PC-3 (cell line): ENCODE measurements at regions not wholly inside any gene's neighbourhood (a gene's known extent, or its start where the extent isn't known, plus 50 kb on each side); places are given as distances from the start of the nearest gene placed in this dataset.

Source experiments
- CTCF ChIP-seq: fragments of 300-600 bp; sonication (generic); conservative IDR thresholded peaks from 2 replicates; pipeline ENCODE4 v1.5.1; 2017; ENCODE audit warnings: antibody characterized with exemption, low read depth, mild to moderate bottlenecking, low read length
- EZH2 ChIP-seq: fragments of 300-600 bp; sonication (generic); IDR thresholded peaks from one replicate; pipeline ENCODE4 v1.6.1; 2017; ENCODE audit warnings: antibody characterized with exemption, mild to moderate bottlenecking, low read length; ENCODE audit not compliant: unreplicated experiment
- EZH2phosphoT487 ChIP-seq: fragments of 300-600 bp; sonication (generic); IDR thresholded peaks from 2 replicates; pipeline ENCODE4 v1.6.1; 2018; ENCODE audit warnings: mild to moderate bottlenecking, antibody characterized with exemption, low read length, borderline replicate concordance

DNA sequence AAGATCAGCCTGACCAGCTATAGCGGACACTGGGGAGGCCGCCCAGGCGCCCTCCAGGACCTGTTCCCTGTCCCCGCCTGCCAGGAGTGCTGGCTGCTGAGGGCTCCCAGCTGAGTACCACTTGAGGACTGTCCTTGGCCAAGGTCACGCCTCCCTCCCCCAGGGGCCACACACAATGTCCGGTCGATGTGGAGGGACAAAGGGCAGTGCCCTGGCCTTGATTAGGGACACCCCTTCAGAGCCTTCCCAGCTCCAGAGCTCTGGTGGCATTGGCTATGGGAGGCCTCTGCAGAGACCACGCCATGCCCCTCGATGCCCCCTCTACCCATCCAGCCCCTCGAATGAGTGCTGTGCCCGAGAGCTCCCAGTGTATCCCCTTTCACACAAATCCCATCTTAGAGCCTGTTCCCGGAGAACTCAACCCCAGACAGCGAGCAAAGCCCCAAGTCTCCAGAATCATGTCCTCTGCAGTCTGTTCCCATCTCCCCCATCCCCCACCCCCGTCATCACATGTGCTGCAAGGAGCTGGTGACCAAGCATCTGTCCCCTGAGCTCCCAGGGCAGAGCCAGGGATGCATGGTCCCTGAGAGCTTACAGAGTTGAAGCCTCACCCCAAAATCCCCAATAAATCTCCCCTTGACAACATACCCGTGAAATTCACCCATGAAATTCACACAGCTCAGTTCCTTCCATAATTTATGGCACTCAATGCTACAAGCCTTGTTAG, 158.9 kb downstream of the NUP210 start:
- no peak for TF ChIP-seq CTCF
- TF ChIP-seq EZH2phosphoT487, result no peak
- TF ChIP-seq EZH2, result no peak
